ENCODE measurements at regions not wholly inside any gene's neighbourhood (a gene's known extent, or its start where the extent isn't known, plus 50 kb on each side); places are given as distances from the start of the nearest gene placed in this dataset.

DNA sequence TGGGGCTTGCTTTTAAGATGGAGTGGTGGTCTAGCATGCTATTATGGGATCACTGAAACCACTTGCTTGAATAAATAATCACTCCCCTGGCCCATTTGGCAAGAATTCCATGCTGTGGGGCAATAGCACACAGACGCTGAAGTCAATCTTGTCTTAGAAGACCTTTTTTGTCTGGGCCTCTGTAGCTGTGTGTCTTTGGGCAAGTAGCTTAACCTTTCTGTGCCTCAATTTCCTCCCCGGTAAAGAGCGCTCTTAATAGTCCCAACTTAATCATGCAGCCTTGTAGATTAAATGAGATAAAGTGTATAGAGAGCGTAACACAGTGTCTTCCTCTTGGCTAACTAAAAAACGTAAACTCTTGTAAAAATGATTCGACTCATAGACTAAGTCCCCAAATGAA, 125.4 kb upstream of the IGSF21 start:
- TF ChIP-seq, protein P1, sequence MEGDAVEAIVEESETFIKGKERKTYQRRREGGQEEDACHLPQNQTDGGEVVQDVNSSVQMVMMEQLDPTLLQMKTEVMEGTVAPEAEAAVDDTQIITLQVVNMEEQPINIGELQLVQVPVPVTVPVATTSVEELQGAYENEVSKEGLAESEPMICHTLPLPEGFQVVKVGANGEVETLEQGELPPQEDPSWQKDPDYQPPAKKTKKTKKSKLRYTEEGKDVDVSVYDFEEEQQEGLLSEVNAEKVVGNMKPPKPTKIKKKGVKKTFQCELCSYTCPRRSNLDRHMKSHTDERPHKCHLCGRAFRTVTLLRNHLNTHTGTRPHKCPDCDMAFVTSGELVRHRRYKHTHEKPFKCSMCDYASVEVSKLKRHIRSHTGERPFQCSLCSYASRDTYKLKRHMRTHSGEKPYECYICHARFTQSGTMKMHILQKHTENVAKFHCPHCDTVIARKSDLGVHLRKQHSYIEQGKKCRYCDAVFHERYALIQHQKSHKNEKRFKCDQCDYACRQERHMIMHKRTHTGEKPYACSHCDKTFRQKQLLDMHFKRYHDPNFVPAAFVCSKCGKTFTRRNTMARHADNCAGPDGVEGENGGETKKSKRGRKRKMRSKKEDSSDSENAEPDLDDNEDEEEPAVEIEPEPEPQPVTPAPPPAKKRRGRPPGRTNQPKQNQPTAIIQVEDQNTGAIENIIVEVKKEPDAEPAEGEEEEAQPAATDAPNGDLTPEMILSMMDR (conservative IDR thresholded peaks at IDR 0.05; ENCODE audit: low read length): no peak
- TF ChIP-seq EZH2phosphoT487 (IDR thresholded peaks at IDR 0.05; ENCODE audit: borderline replicate concordance): no peak
